ENCODE measurements at regions not wholly inside any gene's neighbourhood (a gene's known extent, or its start where the extent isn't known, plus 50 kb on each side); places are given as distances from the start of the nearest gene placed in this dataset.

GRCh38 chr6:139764498-139764986 lies 390.1 kb upstream of the CITED2 start:
- peak; percentile 94 for DNase-seq (ENCODE audit: low read depth)

GRCh38 chr6:139763468-139764210 lies 389.2 kb upstream of the CITED2 start:
- no peak for DNase-seq (ENCODE audit: low read depth)
- no peak overlapping the region for H3K4me3 ChIP-seq (ENCODE audit: low read depth, low read length)
- no peak for TF ChIP-seq CTCF (IDR thresholded peaks at IDR 0.05; ENCODE audit: insufficient read depth, low read length)

More at GRCh38 chr6:139764498-139764986, 390.1 kb upstream of the CITED2 start:
- no peak overlapping the region for H3K4me3 ChIP-seq (ENCODE audit: low read depth, low read length)
- TF ChIP-seq CTCF (IDR thresholded peaks at IDR 0.05; ENCODE audit: insufficient read depth, low read length), result no peak

- no peak overlapping the region for H3K4me3 ChIP-seq (ENCODE audit: low read depth, low read length)
- no peak for DNase-seq (ENCODE audit: low read depth)
- no peak for TF ChIP-seq CTCF (IDR thresholded peaks at IDR 0.05; ENCODE audit: insufficient read depth, low read length)
Observed at GRCh38 chr6:139762587-139763031, 388.2 kb upstream of the CITED2 start.

- peak; percentile 59 for DNase-seq (ENCODE audit: low read depth)
- H3K4me3 ChIP-seq (ENCODE audit: low read depth, low read length), result no peak overlapping the region
- TF ChIP-seq CTCF (IDR thresholded peaks at IDR 0.05; ENCODE audit: insufficient read depth, low read length), result no peak
Observed at GRCh38 chr6:139760128-139760527, 385.7 kb upstream of the CITED2 start.

GRCh38 chr6:139759086-139759485 lies 384.6 kb upstream of the CITED2 start:
- no peak for DNase-seq (ENCODE audit: low read depth)
- no peak for TF ChIP-seq CTCF (IDR thresholded peaks at IDR 0.05; ENCODE audit: insufficient read depth, low read length)
- no peak overlapping the region for H3K4me3 ChIP-seq (ENCODE audit: low read depth, low read length)

- peak; percentile 67 for DNase-seq (ENCODE audit: low read depth)
- H3K4me3 ChIP-seq (ENCODE audit: low read depth, low read length), result no peak overlapping the region
- TF ChIP-seq CTCF (IDR thresholded peaks at IDR 0.05; ENCODE audit: insufficient read depth, low read length), result no peak
Observed at GRCh38 chr6:139758209-139758611, 383.8 kb upstream of the CITED2 start.
